ENCODE measurements at regions not wholly inside any gene's neighbourhood (a gene's known extent, or its start where the extent isn't known, plus 50 kb on each side); places are given as distances from the start of the nearest gene placed in this dataset.

DNA sequence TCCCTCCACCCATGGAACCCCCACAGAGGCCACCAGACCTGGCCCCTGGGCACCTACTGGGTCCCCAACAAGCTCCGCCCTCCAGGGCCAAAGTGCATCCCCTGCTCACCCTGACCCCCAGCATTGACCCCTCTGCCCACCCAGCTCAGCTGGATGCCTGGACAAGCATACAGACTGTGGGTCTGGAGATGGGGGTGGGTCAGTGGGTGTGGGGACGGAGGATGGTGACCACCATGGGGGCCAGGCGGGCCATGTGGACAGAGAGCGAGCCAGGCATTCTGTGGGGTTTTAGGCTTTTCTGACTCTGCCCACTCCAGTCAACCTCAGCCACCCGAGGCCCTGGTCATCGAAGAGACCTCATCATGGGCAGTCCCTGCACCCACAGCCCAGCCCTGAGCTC lies 183.7 kb downstream of the BRD1 start:
- TF ChIP-seq, protein P1, sequence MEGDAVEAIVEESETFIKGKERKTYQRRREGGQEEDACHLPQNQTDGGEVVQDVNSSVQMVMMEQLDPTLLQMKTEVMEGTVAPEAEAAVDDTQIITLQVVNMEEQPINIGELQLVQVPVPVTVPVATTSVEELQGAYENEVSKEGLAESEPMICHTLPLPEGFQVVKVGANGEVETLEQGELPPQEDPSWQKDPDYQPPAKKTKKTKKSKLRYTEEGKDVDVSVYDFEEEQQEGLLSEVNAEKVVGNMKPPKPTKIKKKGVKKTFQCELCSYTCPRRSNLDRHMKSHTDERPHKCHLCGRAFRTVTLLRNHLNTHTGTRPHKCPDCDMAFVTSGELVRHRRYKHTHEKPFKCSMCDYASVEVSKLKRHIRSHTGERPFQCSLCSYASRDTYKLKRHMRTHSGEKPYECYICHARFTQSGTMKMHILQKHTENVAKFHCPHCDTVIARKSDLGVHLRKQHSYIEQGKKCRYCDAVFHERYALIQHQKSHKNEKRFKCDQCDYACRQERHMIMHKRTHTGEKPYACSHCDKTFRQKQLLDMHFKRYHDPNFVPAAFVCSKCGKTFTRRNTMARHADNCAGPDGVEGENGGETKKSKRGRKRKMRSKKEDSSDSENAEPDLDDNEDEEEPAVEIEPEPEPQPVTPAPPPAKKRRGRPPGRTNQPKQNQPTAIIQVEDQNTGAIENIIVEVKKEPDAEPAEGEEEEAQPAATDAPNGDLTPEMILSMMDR (IDR thresholded peaks at IDR 0.05) = no peak
- TF ChIP-seq POLR2A (IDR thresholded peaks at IDR 0.05) = no peak
